22Rv1 (cell line): ENCODE measurements at regions not wholly inside any gene's neighbourhood (a gene's known extent, or its start where the extent isn't known, plus 50 kb on each side); places are given as distances from the start of the nearest gene placed in this dataset.

ENCODE experiments used
- CTCF ChIP-seq: fragments of 450-650 bp; IDR thresholded peaks from 2 replicates; pipeline ENCODE4 v1.5.1; 2017; ENCODE audit warnings: mild to moderate bottlenecking
- ZFX ChIP-seq: fragments of 450-650 bp; IDR thresholded peaks from 2 replicates; pipeline ENCODE4 v1.6.1; 2017; ENCODE audit warnings: antibody characterized with exemption, borderline replicate concordance

GRCh38 chr1:234737967-234738314 is 128.0 kb upstream of the IRF2BP2 start:
- TF ChIP-seq CTCF, result no peak
- TF ChIP-seq ZFX, result no peak
